ENCODE measurements at regions not wholly inside any gene's neighbourhood (a gene's known extent, or its start where the extent isn't known, plus 50 kb on each side); places are given as distances from the start of the nearest gene placed in this dataset.
A peak's percentile ranks its signal among the peaks of the same experiment; 100 is the strongest.
"Not testable (repeated sequence)": the region's sequence is repeated elsewhere in the genome, so short reads cannot be mapped to it uniquely, and the experiment has no call there.

DNA sequence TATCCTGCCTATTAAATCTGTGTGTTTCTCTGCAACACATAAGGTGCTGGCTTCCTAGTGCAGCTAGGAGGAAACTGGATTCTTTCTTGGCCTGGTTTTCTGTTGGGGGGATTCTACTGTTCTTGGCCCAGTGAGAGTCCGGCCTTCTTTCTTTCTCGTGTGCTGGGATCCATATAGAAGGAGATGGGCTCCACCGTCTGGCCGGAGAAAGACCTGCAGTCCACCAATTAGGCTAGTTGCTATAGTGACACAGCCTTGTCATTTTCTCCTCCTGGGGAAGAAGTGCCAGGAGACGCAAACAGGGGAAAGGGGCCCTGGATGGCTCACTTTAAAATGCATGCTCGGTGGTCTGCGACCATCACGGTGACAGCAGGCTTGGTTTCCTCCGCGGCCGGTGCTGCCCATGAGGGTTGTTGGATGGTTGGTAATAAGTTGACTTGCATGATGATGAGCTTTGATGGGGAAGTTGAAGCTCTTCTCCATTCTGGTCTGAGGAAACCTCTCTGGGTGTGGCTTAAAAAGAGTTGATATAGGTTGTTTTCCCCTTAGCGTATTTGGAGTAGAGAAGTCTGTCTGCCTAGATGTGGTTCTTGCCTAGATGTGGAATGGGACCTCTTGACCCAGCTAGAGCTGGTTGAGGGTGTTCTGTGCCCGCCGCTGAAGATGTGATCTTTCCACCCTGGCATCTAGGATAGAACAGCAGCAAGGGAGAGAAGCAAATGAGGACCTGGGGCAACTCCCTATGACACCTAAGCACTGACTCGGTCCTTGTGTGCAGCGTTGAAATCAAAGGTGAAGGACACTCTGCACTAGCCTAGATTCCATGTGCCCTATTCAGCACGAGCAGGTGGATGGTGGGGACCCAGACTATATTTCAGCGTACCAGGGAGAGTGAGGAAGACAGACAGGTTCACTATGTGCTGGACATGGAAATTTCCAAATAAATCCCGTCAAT lies 1335.0 kb downstream of the BRD1 start:
- H3K4me3 Mint-ChIP-seq = no peak overlapping the region
- ATAC-seq (peak; percentile 65), DNase-seq (peak; percentile 23 to 33)
- H3K27ac Mint-ChIP-seq = peak overlapping the region in 1 of 2 donors; percentile 38
- peaks cover 7% of the 10 kb centered on the region for H3K4me1 Mint-ChIP-seq
- no peaks in the 10 kb centered on the region for H3K9me3 Mint-ChIP-seq
- H3K27me3 Mint-ChIP-seq = peaks cover 78% of the 10 kb centered on the region

- H3K4me3 Mint-ChIP-seq = no peak overlapping the region
- peaks cover 90% of the 10 kb centered on the region for H3K27me3 Mint-ChIP-seq
- H3K27ac Mint-ChIP-seq = no peak overlapping the region
- ATAC-seq = no peak
- peaks cover 7% of the 10 kb centered on the region for H3K4me1 Mint-ChIP-seq
- no peaks in the 10 kb centered on the region for H3K9me3 Mint-ChIP-seq
- DNase-seq = no peak
Measured at GRCh38 chr22:48491451-48491941, 1336.2 kb downstream of the BRD1 start.

DNA sequence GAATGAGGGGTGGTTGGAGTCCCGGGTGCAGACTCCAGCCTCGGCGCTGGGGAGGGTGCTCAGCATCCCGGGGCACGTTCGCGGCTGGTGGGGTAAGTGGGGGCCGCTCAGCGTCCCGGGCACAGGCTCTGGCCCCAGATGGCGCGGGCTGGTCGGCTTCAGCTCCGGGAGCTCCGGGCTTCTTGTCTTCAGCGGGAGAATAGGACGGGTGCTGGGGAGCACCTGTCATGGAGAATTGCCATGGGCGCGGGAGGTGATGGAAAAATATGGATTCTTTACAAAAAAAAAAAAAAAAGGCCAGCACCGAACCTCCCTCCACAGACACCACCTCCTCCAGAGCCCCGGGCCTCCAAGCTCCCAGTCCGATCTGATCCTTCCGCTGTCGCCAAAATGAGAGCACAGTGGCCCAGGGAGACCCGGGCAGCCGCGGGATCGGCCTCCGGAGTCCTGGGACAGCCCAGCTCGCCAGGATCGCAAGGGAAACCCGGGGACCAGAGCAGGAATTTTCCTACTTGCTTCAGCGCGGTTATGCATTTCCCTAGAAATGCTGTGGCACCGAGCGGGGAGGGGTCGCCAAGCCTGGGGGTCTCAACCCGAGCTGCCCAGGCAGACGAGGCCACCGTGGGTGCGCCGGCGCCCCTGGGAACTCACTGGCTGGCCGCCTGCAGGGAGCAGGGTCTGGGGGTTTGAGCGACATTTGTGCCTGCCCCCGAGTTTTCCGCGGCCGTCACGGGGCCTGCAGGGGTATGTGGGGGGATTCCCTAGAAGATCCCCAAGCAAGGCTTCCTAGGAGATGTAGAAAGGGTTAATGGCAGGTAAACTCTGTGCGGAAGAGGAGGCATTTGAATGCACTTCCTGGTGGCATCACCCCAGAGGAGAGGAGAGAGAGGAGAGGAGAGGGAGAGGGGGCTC lies 1336.9 kb downstream of the BRD1 start:
- DNase-seq (no peak), ATAC-seq (no peak)
- Mint-ChIP-seq H3K27me3 (peaks cover 90% of the 10 kb centered on the region), H3K27ac (no peak overlapping the region), H3K4me3 (no peak overlapping the region), H3K4me1 (peaks cover 7% of the 10 kb centered on the region), H3K9me3 (no peaks in the 10 kb centered on the region)

GRCh38 chr22:48489551-48490499 lies 1337.8 kb downstream of the BRD1 start:
- Mint-ChIP-seq H3K27ac (no peak overlapping the region), H3K4me1 (peaks cover 7% of the 10 kb centered on the region), H3K27me3 (peaks cover 90% of the 10 kb centered on the region), H3K4me3 (no peak overlapping the region), H3K9me3 (no peaks in the 10 kb centered on the region)
- ATAC-seq (no peak), DNase-seq (no peak)

DNA sequence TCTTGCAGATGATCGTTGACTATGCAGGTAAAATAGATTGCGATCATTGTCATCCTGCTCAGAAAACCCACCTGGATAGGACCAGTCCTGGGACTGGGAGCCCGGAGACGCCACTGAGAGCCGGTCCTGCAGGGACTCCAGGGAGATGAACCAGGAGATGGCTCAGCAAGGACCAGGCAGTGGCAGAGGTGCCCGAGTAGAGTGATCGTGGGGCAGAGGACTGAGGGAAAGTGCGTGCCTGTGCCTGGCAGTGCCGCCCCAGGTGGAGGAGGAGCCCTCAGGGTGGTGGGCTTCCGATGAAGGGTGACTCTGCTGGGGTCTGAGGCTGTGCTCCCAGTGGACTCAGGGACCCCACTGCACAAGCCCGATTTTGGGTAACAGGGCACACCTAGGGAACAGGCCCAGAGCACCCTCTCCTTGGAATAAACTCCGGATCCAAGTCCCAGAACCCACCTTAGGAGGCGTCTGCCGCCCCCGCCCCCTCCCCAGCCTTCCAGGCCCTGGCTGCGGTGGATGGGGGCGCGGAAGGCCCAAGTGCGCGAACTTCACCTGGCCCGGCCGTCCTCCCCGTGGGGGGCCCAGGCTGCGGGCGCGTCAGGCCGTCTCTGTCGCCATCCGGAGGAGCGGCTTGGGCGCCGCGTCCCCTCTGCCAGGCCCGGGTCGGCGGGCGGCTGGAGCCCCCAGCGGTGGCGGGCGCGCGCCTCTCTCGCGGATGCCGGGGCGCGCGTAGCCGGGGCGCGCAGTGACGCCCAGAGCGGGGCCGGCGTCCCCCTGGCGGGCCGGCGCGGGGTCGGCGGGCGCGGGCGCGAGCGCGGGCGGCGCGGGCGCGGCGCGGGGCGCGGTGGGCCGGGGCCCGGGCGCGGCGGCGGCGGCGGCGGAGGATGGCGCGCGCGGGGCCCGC lies 1338.8 kb downstream of the BRD1 start:
- H3K27ac Mint-ChIP-seq = no peak overlapping the region
- ATAC-seq (no peak), DNase-seq (no peak)
- H3K4me3 Mint-ChIP-seq = no peak overlapping the region
- no peaks in the 10 kb centered on the region for H3K9me3 Mint-ChIP-seq
- peaks cover 84% of the 10 kb centered on the region for H3K27me3 Mint-ChIP-seq
- peaks cover 7% of the 10 kb centered on the region for H3K4me1 Mint-ChIP-seq

DNA sequence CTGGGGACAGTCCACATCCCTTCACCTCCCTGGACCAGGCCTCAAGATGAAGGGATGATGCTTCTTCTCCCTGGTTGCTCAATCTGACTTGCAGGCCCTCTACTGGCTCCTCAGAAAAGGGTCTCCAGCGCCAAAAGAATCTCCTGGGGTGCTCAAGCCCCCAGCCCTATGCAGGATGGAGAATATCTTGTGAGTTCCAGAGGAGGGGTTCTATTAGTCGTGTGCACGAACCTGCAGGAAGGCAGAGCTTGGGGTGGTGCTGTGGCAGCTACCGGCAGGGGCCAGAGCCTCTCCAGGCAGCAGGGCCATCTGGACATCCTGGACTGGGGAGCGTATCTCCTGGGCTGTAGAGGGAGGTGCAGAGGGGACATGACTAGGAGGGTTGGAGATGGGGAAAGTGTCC lies 1339.5 kb downstream of the BRD1 start:
- H3K4me1 Mint-ChIP-seq = peaks cover 7% of the 10 kb centered on the region
- H3K27ac Mint-ChIP-seq = no peak overlapping the region
- no peaks in the 10 kb centered on the region for H3K9me3 Mint-ChIP-seq
- H3K4me3 Mint-ChIP-seq = no peak overlapping the region
- ATAC-seq = no peak
- DNase-seq = no peak
- peaks cover 76% of the 10 kb centered on the region for H3K27me3 Mint-ChIP-seq

GRCh38 chr22:48486558-48486957 lies 1341.1 kb downstream of the BRD1 start:
- Mint-ChIP-seq H3K9me3 (no peaks in the 10 kb centered on the region), H3K27me3 (peaks cover 61% of the 10 kb centered on the region), H3K4me1 (peaks cover 7% of the 10 kb centered on the region), H3K4me3 (no peak overlapping the region), H3K27ac (no peak overlapping the region)
- ATAC-seq (no peak), DNase-seq (no peak)

DNA sequence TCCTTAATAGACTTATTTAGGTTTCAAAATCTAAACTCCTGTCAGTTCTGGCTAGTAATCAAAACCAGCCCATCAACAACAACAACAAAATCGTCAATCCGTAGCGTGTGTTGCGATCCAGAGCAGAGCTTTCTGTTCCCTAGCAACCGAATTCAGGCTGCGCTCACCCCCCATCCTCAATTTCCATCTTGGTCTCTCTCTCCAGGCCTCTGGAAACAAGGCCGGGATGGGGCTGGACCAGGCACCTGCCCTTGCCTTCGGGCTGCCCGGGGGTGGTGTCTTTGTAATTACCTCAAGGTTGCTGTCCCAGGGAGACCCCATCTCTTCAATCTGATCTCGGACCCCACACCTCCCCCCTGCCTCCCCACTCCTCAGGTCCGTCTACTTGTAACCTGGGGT lies 1341.5 kb downstream of the BRD1 start:
- peak overlapping the region in 1 of 2 donors; percentile 6 for H3K27ac Mint-ChIP-seq
- no peaks in the 10 kb centered on the region for H3K9me3 Mint-ChIP-seq
- peaks cover 5% of the 10 kb centered on the region for H3K4me1 Mint-ChIP-seq
- no peak overlapping the region for H3K4me3 Mint-ChIP-seq
- no peak for DNase-seq
- ATAC-seq = no peak
- peaks cover 56% of the 10 kb centered on the region for H3K27me3 Mint-ChIP-seq

- peaks cover 49% of the 10 kb centered on the region for H3K27me3 Mint-ChIP-seq
- no peak overlapping the region for H3K27ac Mint-ChIP-seq
- DNase-seq (no peak), ATAC-seq (no peak)
- no peaks in the 10 kb centered on the region for H3K9me3 Mint-ChIP-seq
- no peaks in the 10 kb centered on the region for H3K4me1 Mint-ChIP-seq
- H3K4me3 Mint-ChIP-seq = no peak overlapping the region
Measured at GRCh38 chr22:48485149-48486133, 1342.2 kb downstream of the BRD1 start.

GRCh38 chr22:48483764-48484528 lies 1343.7 kb downstream of the BRD1 start:
- no peak for DNase-seq
- H3K4me3 Mint-ChIP-seq = no peak overlapping the region
- H3K9me3 Mint-ChIP-seq = no peaks in the 10 kb centered on the region
- ATAC-seq = no peak
- H3K4me1 Mint-ChIP-seq = no peaks in the 10 kb centered on the region
- peaks cover 44% of the 10 kb centered on the region for H3K27me3 Mint-ChIP-seq
- no peak overlapping the region for H3K27ac Mint-ChIP-seq

GRCh38 chr22:48482771-48483170 lies 1344.9 kb downstream of the BRD1 start:
- no peak for ATAC-seq
- no peak overlapping the region for H3K4me3 Mint-ChIP-seq
- H3K27me3 Mint-ChIP-seq = peaks cover 32% of the 10 kb centered on the region
- no peak for DNase-seq
- no peaks in the 10 kb centered on the region for H3K4me1 Mint-ChIP-seq
- no peak overlapping the region for H3K27ac Mint-ChIP-seq
- no peaks in the 10 kb centered on the region for H3K9me3 Mint-ChIP-seq

DNA sequence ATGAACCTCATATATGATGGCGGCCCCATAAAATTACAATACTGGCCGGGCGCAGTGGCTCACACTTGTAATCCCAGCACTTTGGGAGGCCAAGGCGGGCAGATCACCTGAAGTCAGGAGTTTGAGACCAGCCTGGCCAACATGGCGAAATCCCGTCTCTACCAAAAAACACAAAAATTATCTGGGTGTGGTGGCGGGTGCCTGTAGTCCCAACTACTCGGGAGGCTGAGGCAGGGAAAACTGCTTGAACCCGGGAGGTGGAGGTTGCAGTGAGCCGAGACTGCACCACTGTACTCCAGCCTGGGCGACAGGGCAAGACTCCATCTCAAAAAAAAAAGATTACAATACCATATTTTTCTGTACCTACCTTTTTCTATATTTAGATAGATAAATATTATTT lies 1345.5 kb downstream of the BRD1 start:
- H3K4me3 Mint-ChIP-seq, H3K27ac Mint-ChIP-seq, DNase-seq, H3K4me1 Mint-ChIP-seq, ATAC-seq, H3K9me3 Mint-ChIP-seq: not testable (repeated sequence)
- peaks cover 26% of the 10 kb centered on the region for H3K27me3 Mint-ChIP-seq

All from stimulated activated naive CD8-positive, alpha-beta T cell treated with anti-CD3 and anti-CD28 coated beads, Interleukin-15, amount 100 ng/mL, for 72 hours (primary cell).